AG04450 (cell line): ENCODE measurements at regions not wholly inside any gene's neighbourhood (a gene's known extent, or its start where the extent isn't known, plus 50 kb on each side); places are given as distances from the start of the nearest gene placed in this dataset.

Source experiments
- CTCF ChIA-PET: fragments of 300-600, 350-600 bp; formaldehyde crosslinking; extraction: SDS; loops from one replicate; lab custom pipeline; 2022; ENCODE audit warnings: antibody characterized with exemption, inconsistent platforms; lab: Charles Lee
- POLR2A ChIA-PET: fragments of 350-600 bp; formaldehyde crosslinking; extraction: SDS; loops from one replicate; lab custom pipeline; 2021; ENCODE audit warnings: antibody characterized with exemption, inconsistent platforms; lab: Yijun Ruan, JAX
- DNase-seq: peaks from one replicate; pipeline ENCODE4 v3.0.0-alpha.2; 2011; ENCODE audit warnings: low read depth, low spot score
- H3K27ac ChIP-seq: one replicate; pipeline ENCODE4 v1.5.1; 2012; ENCODE audit warnings: low read depth, low read length, control low read depth
- H3K27me3 ChIP-seq: one replicate; pipeline ENCODE4 v1.6.0; 2012; ENCODE audit warnings: low read length; ENCODE audit not compliant: control insufficient read depth, insufficient read depth
- H3K4me3 ChIP-seq: 2 replicates; pipeline ENCODE4 v1.5.1; 2011; ENCODE audit warnings: mild to moderate bottlenecking, low read depth, low read length, control low read depth
- H3K9me3 ChIP-seq: 2 replicates; pipeline ENCODE4 v1.5.1; 2012; ENCODE audit warnings: low read length; ENCODE audit not compliant: control insufficient read depth, insufficient read depth
- TF ChIP-seq, protein P1 (sequence below): IDR thresholded peaks from 2 replicates; pipeline ENCODE4 v1.5.1; 2011; ENCODE audit warnings: low read depth, low read length, control low read depth, inconsistent platforms

GRCh38 chr1:5009376-5010065, 355.1 kb downstream of the AJAP1 start:
- TF ChIP-seq, protein P1, sequence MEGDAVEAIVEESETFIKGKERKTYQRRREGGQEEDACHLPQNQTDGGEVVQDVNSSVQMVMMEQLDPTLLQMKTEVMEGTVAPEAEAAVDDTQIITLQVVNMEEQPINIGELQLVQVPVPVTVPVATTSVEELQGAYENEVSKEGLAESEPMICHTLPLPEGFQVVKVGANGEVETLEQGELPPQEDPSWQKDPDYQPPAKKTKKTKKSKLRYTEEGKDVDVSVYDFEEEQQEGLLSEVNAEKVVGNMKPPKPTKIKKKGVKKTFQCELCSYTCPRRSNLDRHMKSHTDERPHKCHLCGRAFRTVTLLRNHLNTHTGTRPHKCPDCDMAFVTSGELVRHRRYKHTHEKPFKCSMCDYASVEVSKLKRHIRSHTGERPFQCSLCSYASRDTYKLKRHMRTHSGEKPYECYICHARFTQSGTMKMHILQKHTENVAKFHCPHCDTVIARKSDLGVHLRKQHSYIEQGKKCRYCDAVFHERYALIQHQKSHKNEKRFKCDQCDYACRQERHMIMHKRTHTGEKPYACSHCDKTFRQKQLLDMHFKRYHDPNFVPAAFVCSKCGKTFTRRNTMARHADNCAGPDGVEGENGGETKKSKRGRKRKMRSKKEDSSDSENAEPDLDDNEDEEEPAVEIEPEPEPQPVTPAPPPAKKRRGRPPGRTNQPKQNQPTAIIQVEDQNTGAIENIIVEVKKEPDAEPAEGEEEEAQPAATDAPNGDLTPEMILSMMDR, result no peak
- POLR2A ChIA-PET, result no interaction called here
- no peak for DNase-seq
- CTCF ChIA-PET, result no interaction called here
- H3K4me3 ChIP-seq, result no peak overlapping the region
- peaks cover 58% of the 10 kb centered on the region for H3K9me3 ChIP-seq
- H3K27ac ChIP-seq, result no peak overlapping the region
- H3K27me3 ChIP-seq, result no peaks in the 10 kb centered on the region

GRCh38 chr1:5005171-5005570, 350.8 kb downstream of the AJAP1 start:
- Histone ChIP-seq H3K9me3 (peaks cover 50% of the 10 kb centered on the region), H3K4me3 (no peak overlapping the region), H3K27ac (no peak overlapping the region), H3K27me3 (no peaks in the 10 kb centered on the region)
- POLR2A ChIA-PET, result no interaction called here
- DNase-seq, result no peak
- TF ChIP-seq, protein P1, result no peak
- CTCF ChIA-PET, result no interaction called here

GRCh38 chr1:5002676-5003075, 348.3 kb downstream of the AJAP1 start:
- Histone ChIP-seq H3K9me3 (peaks cover 45% of the 10 kb centered on the region), H3K27me3 (no peaks in the 10 kb centered on the region), H3K27ac (no peak overlapping the region), H3K4me3 (no peak overlapping the region)
- no peak for DNase-seq
- ChIA-PET CTCF (no interaction called here), POLR2A (no interaction called here)
- TF ChIP-seq, protein P1, result no peak

GRCh38 chr1:5001466-5001865, 347.1 kb downstream of the AJAP1 start:
- Histone ChIP-seq H3K27me3 (no peaks in the 10 kb centered on the region), H3K9me3 (peaks cover 39% of the 10 kb centered on the region), H3K27ac (no peak overlapping the region), H3K4me3 (no peak overlapping the region)
- ChIA-PET CTCF (no interaction called here), POLR2A (no interaction called here)
- DNase-seq, result no peak
- TF ChIP-seq, protein P1, result no peak

GRCh38 chr1:4986306-4986705, 331.9 kb downstream of the AJAP1 start:
- no peak for DNase-seq
- H3K27ac ChIP-seq, result no peak overlapping the region
- H3K27me3 ChIP-seq, result no peaks in the 10 kb centered on the region
- H3K4me3 ChIP-seq, result no peak overlapping the region
- H3K9me3 ChIP-seq, result peaks cover 41% of the 10 kb centered on the region
- TF ChIP-seq, protein P1, result no peak
- POLR2A ChIA-PET, result no interaction called here
- CTCF ChIA-PET, result no interaction called here
